ENCODE measurements at regions not wholly inside any gene's neighbourhood (a gene's known extent, or its start where the extent isn't known, plus 50 kb on each side); places are given as distances from the start of the nearest gene placed in this dataset.

DNA sequence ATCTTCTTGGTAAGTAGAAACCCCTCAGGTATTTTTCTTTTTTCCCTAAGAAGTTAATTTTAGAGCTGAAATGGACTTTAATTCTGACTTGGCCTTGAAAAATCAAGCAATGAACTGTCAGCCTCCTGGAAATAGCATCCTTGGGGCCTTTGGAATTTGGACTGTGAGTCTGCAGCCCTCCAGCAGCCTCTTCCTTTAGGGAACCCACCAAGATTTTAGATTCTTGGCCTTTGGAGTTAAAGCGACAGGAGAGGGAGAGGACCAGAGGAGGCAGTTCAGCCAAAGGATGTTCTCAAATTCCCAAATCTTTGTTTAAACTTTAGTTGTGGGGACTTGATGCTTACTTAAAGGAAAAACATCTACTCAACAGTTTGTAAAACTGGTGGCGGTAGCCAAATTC lies 288.6 kb downstream of the AACS start:
- Histone ChIP-seq H3K4me3 (no peak overlapping the region), H3K79me2 (replicated peaks; ENCODE audit: insufficient read depth) (peaks cover 21% of the 10 kb centered on the region), H2AFZ (no peak overlapping the region), H3K27me3 (ENCODE audit: insufficient read depth) (no peaks in the 10 kb centered on the region), H3K4me2 (no peak overlapping the region), H3K4me1 (ENCODE audit: insufficient read depth) (no peaks in the 10 kb centered on the region), H3K27ac (ENCODE audit: low read depth) (no peak overlapping the region), H3K36me3 (ENCODE audit: insufficient read depth) (no peaks in the 10 kb centered on the region), H3K9me2 (ENCODE audit: insufficient read depth) (no peaks in the 10 kb centered on the region), H4K20me1 (replicated peaks; ENCODE audit: insufficient read depth) (no peaks in the 10 kb centered on the region), H3F3A (replicated peaks; ENCODE audit: low read depth) (no peaks in the 10 kb centered on the region)
- ATAC-seq = no peak
- peaks cover 1% of the 10 kb centered on the region for H3K27me3 Mint-ChIP-seq (ENCODE audit: insufficient read depth, low read depth, poor library complexity)
- H3K36me3 Mint-ChIP-seq (ENCODE audit: low read depth) = peaks cover 83% of the 10 kb centered on the region
- no peak for DNase-seq (ENCODE audit: low spot score)
- H3K27ac Mint-ChIP-seq = no peak overlapping the region
- TF ChIP-seq, protein P1, sequence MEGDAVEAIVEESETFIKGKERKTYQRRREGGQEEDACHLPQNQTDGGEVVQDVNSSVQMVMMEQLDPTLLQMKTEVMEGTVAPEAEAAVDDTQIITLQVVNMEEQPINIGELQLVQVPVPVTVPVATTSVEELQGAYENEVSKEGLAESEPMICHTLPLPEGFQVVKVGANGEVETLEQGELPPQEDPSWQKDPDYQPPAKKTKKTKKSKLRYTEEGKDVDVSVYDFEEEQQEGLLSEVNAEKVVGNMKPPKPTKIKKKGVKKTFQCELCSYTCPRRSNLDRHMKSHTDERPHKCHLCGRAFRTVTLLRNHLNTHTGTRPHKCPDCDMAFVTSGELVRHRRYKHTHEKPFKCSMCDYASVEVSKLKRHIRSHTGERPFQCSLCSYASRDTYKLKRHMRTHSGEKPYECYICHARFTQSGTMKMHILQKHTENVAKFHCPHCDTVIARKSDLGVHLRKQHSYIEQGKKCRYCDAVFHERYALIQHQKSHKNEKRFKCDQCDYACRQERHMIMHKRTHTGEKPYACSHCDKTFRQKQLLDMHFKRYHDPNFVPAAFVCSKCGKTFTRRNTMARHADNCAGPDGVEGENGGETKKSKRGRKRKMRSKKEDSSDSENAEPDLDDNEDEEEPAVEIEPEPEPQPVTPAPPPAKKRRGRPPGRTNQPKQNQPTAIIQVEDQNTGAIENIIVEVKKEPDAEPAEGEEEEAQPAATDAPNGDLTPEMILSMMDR (conservative IDR thresholded peaks at IDR 0.05; ENCODE audit: low read depth in 2 of 2) = no peak
- TF ChIP-seq, protein P2, sequence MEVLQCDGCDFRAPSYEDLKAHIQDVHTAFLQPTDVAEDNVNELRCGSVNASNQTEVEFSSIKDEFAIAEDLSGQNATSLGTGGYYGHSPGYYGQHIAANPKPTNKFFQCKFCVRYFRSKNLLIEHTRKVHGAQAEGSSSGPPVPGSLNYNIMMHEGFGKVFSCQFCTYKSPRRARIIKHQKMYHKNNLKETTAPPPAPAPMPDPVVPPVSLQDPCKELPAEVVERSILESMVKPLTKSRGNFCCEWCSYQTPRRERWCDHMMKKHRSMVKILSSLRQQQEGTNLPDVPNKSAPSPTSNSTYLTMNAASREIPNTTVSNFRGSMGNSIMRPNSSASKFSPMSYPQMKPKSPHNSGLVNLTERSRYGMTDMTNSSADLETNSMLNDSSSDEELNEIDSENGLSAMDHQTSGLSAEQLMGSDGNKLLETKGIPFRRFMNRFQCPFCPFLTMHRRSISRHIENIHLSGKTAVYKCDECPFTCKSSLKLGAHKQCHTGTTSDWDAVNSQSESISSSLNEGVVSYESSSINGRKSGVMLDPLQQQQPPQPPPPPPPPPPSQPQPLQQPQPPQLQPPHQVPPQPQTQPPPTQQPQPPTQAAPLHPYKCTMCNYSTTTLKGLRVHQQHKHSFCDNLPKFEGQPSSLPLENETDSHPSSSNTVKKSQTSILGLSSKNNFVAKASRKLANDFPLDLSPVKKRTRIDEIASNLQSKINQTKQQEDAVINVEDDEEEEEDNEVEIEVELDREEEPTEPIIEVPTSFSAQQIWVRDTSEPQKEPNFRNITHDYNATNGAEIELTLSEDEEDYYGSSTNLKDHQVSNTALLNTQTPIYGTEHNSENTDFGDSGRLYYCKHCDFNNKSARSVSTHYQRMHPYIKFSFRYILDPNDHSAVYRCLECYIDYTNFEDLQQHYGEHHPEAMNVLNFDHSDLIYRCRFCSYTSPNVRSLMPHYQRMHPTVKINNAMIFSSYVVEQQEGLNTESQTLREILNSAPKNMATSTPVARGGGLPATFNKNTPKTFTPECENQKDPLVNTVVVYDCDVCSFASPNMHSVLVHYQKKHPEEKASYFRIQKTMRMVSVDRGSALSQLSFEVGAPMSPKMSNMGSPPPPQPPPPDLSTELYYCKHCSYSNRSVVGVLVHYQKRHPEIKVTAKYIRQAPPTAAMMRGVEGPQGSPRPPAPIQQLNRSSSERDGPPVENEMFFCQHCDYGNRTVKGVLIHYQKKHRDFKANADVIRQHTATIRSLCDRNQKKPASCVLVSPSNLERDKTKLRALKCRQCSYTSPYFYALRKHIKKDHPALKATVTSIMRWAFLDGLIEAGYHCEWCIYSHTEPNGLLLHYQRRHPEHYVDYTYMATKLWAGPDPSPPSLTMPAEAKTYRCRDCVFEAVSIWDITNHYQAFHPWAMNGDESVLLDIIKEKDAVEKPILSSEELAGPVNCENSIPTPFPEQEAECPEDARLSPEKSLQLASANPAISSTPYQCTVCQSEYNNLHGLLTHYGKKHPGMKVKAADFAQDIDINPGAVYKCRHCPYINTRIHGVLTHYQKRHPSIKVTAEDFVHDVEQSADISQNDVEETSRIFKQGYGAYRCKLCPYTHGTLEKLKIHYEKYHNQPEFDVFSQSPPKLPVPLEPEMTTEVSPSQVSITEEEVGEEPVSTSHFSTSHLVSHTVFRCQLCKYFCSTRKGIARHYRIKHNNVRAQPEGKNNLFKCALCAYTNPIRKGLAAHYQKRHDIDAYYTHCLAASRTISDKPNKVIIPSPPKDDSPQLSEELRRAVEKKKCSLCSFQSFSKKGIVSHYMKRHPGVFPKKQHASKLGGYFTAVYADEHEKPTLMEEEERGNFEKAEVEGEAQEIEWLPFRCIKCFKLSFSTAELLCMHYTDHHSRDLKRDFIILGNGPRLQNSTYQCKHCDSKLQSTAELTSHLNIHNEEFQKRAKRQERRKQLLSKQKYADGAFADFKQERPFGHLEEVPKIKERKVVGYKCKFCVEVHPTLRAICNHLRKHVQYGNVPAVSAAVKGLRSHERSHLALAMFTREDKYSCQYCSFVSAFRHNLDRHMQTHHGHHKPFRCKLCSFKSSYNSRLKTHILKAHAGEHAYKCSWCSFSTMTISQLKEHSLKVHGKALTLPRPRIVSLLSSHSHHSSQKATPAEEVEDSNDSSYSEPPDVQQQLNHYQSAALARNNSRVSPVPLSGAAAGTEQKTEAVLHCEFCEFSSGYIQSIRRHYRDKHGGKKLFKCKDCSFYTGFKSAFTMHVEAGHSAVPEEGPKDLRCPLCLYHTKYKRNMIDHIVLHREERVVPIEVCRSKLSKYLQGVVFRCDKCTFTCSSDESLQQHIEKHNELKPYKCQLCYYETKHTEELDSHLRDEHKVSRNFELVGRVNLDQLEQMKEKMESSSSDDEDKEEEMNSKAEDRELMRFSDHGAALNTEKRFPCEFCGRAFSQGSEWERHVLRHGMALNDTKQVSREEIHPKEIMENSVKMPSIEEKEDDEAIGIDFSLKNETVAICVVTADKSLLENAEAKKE (CRISPR knock-in tag; IDR thresholded peaks at IDR 0.05) = no peak
- TF ChIP-seq, protein P3, sequence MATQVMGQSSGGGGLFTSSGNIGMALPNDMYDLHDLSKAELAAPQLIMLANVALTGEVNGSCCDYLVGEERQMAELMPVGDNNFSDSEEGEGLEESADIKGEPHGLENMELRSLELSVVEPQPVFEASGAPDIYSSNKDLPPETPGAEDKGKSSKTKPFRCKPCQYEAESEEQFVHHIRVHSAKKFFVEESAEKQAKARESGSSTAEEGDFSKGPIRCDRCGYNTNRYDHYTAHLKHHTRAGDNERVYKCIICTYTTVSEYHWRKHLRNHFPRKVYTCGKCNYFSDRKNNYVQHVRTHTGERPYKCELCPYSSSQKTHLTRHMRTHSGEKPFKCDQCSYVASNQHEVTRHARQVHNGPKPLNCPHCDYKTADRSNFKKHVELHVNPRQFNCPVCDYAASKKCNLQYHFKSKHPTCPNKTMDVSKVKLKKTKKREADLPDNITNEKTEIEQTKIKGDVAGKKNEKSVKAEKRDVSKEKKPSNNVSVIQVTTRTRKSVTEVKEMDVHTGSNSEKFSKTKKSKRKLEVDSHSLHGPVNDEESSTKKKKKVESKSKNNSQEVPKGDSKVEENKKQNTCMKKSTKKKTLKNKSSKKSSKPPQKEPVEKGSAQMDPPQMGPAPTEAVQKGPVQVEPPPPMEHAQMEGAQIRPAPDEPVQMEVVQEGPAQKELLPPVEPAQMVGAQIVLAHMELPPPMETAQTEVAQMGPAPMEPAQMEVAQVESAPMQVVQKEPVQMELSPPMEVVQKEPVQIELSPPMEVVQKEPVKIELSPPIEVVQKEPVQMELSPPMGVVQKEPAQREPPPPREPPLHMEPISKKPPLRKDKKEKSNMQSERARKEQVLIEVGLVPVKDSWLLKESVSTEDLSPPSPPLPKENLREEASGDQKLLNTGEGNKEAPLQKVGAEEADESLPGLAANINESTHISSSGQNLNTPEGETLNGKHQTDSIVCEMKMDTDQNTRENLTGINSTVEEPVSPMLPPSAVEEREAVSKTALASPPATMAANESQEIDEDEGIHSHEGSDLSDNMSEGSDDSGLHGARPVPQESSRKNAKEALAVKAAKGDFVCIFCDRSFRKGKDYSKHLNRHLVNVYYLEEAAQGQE (IDR thresholded peaks at IDR 0.05; ENCODE audit: unreplicated experiment) = no peak
- TF ChIP-seq EZH2phosphoT487 (IDR thresholded peaks at IDR 0.05; ENCODE audit: unreplicated experiment) (no peak), CREB1 (CRISPR knock-in tag; IDR thresholded peaks at IDR 0.05; ENCODE audit: low read depth) (no peak), ZNF331 (CRISPR knock-in tag; IDR thresholded peaks at IDR 0.05; ENCODE audit: low read depth) (no peak)
- TF ChIP-seq, protein P4, sequence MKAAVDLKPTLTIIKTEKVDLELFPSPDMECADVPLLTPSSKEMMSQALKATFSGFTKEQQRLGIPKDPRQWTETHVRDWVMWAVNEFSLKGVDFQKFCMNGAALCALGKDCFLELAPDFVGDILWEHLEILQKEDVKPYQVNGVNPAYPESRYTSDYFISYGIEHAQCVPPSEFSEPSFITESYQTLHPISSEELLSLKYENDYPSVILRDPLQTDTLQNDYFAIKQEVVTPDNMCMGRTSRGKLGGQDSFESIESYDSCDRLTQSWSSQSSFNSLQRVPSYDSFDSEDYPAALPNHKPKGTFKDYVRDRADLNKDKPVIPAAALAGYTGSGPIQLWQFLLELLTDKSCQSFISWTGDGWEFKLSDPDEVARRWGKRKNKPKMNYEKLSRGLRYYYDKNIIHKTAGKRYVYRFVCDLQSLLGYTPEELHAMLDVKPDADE (IDR thresholded peaks at IDR 0.05) = no peak
- peaks cover 25% of the 10 kb centered on the region for H3K9me3 Mint-ChIP-seq
- H3K4me3 Mint-ChIP-seq = no peak overlapping the region
- peaks cover 18% of the 10 kb centered on the region for H3K4me1 Mint-ChIP-seq
